OCI-LY3 (cell line): ENCODE measurements at regions not wholly inside any gene's neighbourhood (a gene's known extent, or its start where the extent isn't known, plus 50 kb on each side); places are given as distances from the start of the nearest gene placed in this dataset.
"Not testable (repeated sequence)": the region's sequence is repeated elsewhere in the genome, so short reads cannot be mapped to it uniquely, and the experiment has no call there.

ENCODE experiments used
- H2AFZ ChIP-seq: fragments of 200-600, 300-600 bp; shearing (Covaris generic); 2 replicates; pipeline ENCODE4 v1.6.0; 2014; ENCODE audit warnings: antibody characterized with exemption, low read depth, low read length
- H3K27ac ChIP-seq: fragments of 200-600, 300-600 bp; sonication (generic); 2 replicates; pipeline ENCODE4 v1.5.1; 2014; ENCODE audit warnings: mild to moderate bottlenecking, low read length, moderate library complexity, mixed read lengths
- H3K27me3 ChIP-seq: fragments of 200-600, 300-600 bp; sonication (generic); 2 replicates; pipeline ENCODE4 v1.6.1; 2014; ENCODE audit warnings: low read depth, low read length, mixed read lengths
- H3K36me3 ChIP-seq: fragments of 200-600, 300-600 bp; sonication (generic); replicated peaks from 2 replicates; pipeline ENCODE3; 2014; ENCODE audit warnings: low read depth, low read length, mixed read lengths
- H3K4me1 ChIP-seq: fragments of 300-600, 200-600 bp; sonication (generic); 2 replicates; pipeline ENCODE4 v1.6.1; 2014; ENCODE audit warnings: low read length, mixed read lengths
- H3K4me2 ChIP-seq: fragments of 200-600, 300-600 bp; sonication (generic); 2 replicates; pipeline ENCODE4 v1.6.1; 2014; ENCODE audit warnings: low read length, mixed read lengths
- H3K4me3 ChIP-seq: fragments of 300-600, 200-600 bp; sonication (generic); 2 replicates; pipeline ENCODE4 v1.5.1; 2014; ENCODE audit warnings: antibody characterized with exemption, mild to moderate bottlenecking, low read length, moderate library complexity
- H3K79me2 ChIP-seq: fragments of 300-600, 200-600 bp; shearing (Covaris generic); 2 replicates; pipeline ENCODE4 v1.6.1; 2014; ENCODE audit warnings: mild to moderate bottlenecking, low read length, mixed read lengths
- H3K9ac ChIP-seq: fragments of 300-600, 200-600 bp; shearing (Covaris generic); 2 replicates; pipeline ENCODE4 v1.6.0; 2014; ENCODE audit warnings: mild to moderate bottlenecking, low read length, moderate library complexity
- H3K9me3 ChIP-seq: fragments of 200-600, 300-600 bp; shearing (Covaris generic); 2 replicates; pipeline ENCODE4 v1.6.1; 2014; ENCODE audit warnings: low read length, mixed read lengths; ENCODE audit not compliant: insufficient read depth
- H4K20me1 ChIP-seq: fragments of 200-600, 300-600 bp; sonication (generic); 2 replicates; pipeline ENCODE4 v1.6.1; 2016; ENCODE audit warnings: low read length, mixed read lengths; ENCODE audit not compliant: insufficient read depth
- CTCF ChIP-seq: fragments of 200-600, 300-600 bp; sonication (generic); IDR thresholded peaks from 2 replicates; pipeline ENCODE4 v1.5.1; 2014; ENCODE audit warnings: antibody characterized with exemption, low read length, low read depth
- EZH2phosphoT487 ChIP-seq: fragments of 200-600 bp; shearing (Covaris generic); IDR thresholded peaks from 2 replicates; pipeline ENCODE4 v1.6.1; 2018; ENCODE audit warnings: antibody characterized with exemption, mixed run types, low read depth

GRCh38 chr1:194419721-194420120 lies 1233.3 kb upstream of the B3GALT2 start:
- Histone ChIP-seq H4K20me1 (no peaks in the 10 kb centered on the region), H3K4me1 (no peaks in the 10 kb centered on the region), H3K36me3 (peaks cover 3% of the 10 kb centered on the region), H3K9ac (no peak overlapping the region), H3K27ac (no peak overlapping the region), H3K4me3 (no peak overlapping the region), H2AFZ (no peak overlapping the region), H3K9me3 (peaks cover 7% of the 10 kb centered on the region), H3K79me2 (no peaks in the 10 kb centered on the region), H3K27me3 (no peaks in the 10 kb centered on the region), H3K4me2 (no peak overlapping the region)
- no peak for TF ChIP-seq CTCF
- TF ChIP-seq EZH2phosphoT487 = no peak

GRCh38 chr1:194410756-194411155 lies 1224.3 kb upstream of the B3GALT2 start:
- no peak overlapping the region for H3K4me2 ChIP-seq
- H3K4me1 ChIP-seq = no peaks in the 10 kb centered on the region
- H2AFZ ChIP-seq = no peak overlapping the region
- no peaks in the 10 kb centered on the region for H3K79me2 ChIP-seq
- no peaks in the 10 kb centered on the region for H3K36me3 ChIP-seq
- H3K27me3 ChIP-seq = no peaks in the 10 kb centered on the region
- H3K9me3 ChIP-seq = 0 out of 2 replicates have a peak, but pooled peaks cover 4% of the 10 kb centered on the region
- H4K20me1 ChIP-seq = no peaks in the 10 kb centered on the region
- H3K9ac ChIP-seq = no peak overlapping the region
- H3K27ac ChIP-seq = no peak overlapping the region
- TF ChIP-seq EZH2phosphoT487 (no peak), CTCF (no peak)
- no peak overlapping the region for H3K4me3 ChIP-seq

GRCh38 chr1:194407238-194407637 lies 1220.8 kb upstream of the B3GALT2 start:
- H3K4me2 ChIP-seq, H2AFZ ChIP-seq: not testable (repeated sequence)

GRCh38 chr1:194394676-194395075 lies 1208.3 kb upstream of the B3GALT2 start:
- Histone ChIP-seq H3K4me2 (no peak overlapping the region), H3K36me3 (no peaks in the 10 kb centered on the region), H4K20me1 (no peaks in the 10 kb centered on the region), H3K9me3 (no peaks in the 10 kb centered on the region), H2AFZ (no peak overlapping the region), H3K27me3 (no peaks in the 10 kb centered on the region), H3K4me1 (no peaks in the 10 kb centered on the region), H3K79me2 (no peaks in the 10 kb centered on the region), H3K27ac (no peak overlapping the region), H3K9ac (no peak overlapping the region), H3K4me3 (no peak overlapping the region)
- no peak for TF ChIP-seq CTCF
- TF ChIP-seq EZH2phosphoT487 = no peak

More at GRCh38 chr1:194407238-194407637, 1220.8 kb upstream of the B3GALT2 start:
- not testable (repeated sequence) for H4K20me1 ChIP-seq, H3K27me3 ChIP-seq, H3K9ac ChIP-seq, H3K9me3 ChIP-seq, H3K4me1 ChIP-seq, H3K79me2 ChIP-seq, H3K4me3 ChIP-seq, H3K36me3 ChIP-seq, H3K27ac ChIP-seq

GRCh38 chr1:194387531-194387930 lies 1201.1 kb upstream of the B3GALT2 start:
- H3K9ac ChIP-seq = no peak overlapping the region
- H3K27me3 ChIP-seq = no peaks in the 10 kb centered on the region
- no peaks in the 10 kb centered on the region for H3K9me3 ChIP-seq
- no peaks in the 10 kb centered on the region for H3K4me1 ChIP-seq
- H3K36me3 ChIP-seq = no peaks in the 10 kb centered on the region
- TF ChIP-seq EZH2phosphoT487 (no peak), CTCF (no peak)
- no peaks in the 10 kb centered on the region for H3K79me2 ChIP-seq
- H2AFZ ChIP-seq = no peak overlapping the region; the same call in 1 of the 2 replicates
- H3K27ac ChIP-seq = no peak overlapping the region
- no peak overlapping the region for H3K4me2 ChIP-seq
- no peak overlapping the region for H3K4me3 ChIP-seq
- H4K20me1 ChIP-seq = no peaks in the 10 kb centered on the region
